HFFc6 (cell line): ENCODE measurements at regions not wholly inside any gene's neighbourhood (a gene's known extent, or its start where the extent isn't known, plus 50 kb on each side); places are given as distances from the start of the nearest gene placed in this dataset.

Experiments
- DNase-seq: peaks from one replicate; pipeline ENCODE4 v3.0.0-alpha.2; 2018
- H3K27ac Mint-ChIP-seq: 2 replicates; pipeline ENCODE4 v1.8.0; 2020; ENCODE audit warnings: mild to moderate bottlenecking, mixed read lengths
- H3K27me3 Mint-ChIP-seq: 2 replicates; pipeline ENCODE4 v1.8.0; 2021; ENCODE audit warnings: mild to moderate bottlenecking, moderate library complexity, mixed read lengths; ENCODE audit not compliant: insufficient read depth
- H3K36me3 Mint-ChIP-seq: 2 replicates; pipeline ENCODE4 v1.8.0; 2021; ENCODE audit warnings: low read depth, mixed read lengths
- H3K4me1 Mint-ChIP-seq: 2 replicates; pipeline ENCODE4 v1.8.0; 2020; ENCODE audit warnings: low read depth, mixed read lengths
- H3K4me3 Mint-ChIP-seq: 2 replicates; pipeline ENCODE4 v1.8.0; 2020; ENCODE audit warnings: mild to moderate bottlenecking, moderate library complexity, mixed read lengths
- H3K9me3 Mint-ChIP-seq: 2 replicates; pipeline ENCODE4 v1.8.0; 2020; ENCODE audit warnings: mild to moderate bottlenecking, mixed read lengths
- TF ChIP-seq, protein P1 (sequence below): fragments of 200-600 bp; sonication (generic); IDR thresholded peaks from 2 replicates; pipeline ENCODE4 v1.5.0; 2021; ENCODE audit warnings: antibody characterized with exemption, mild to moderate bottlenecking

DNA sequence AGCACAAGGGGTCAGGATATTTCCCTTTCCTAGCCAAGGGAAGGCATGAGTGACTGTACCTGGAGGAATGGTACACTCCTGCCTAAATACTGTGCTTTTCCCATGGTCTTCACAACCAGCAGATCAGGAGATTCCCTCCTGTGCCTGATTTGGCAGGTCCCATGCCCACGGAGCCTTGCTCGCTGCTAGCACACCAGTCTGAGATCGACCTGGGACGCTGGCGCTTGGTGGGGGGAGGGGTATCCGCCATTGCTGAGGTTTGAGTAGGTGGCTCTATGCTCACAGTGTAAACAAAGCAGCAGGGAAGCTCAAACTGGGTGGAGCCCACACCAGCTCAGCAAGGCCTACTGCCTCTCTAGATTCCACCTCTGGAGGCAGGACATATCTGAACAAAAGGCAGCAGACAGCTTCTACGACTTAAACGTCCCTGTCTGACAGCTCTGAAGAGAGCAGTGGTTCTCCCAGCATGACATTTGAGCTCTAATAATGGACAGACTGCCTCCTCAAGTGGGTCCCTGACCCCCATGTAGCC, 486.0 kb upstream of the CHRM3 start:
- DNase-seq, result no peak
- TF ChIP-seq, protein P1, sequence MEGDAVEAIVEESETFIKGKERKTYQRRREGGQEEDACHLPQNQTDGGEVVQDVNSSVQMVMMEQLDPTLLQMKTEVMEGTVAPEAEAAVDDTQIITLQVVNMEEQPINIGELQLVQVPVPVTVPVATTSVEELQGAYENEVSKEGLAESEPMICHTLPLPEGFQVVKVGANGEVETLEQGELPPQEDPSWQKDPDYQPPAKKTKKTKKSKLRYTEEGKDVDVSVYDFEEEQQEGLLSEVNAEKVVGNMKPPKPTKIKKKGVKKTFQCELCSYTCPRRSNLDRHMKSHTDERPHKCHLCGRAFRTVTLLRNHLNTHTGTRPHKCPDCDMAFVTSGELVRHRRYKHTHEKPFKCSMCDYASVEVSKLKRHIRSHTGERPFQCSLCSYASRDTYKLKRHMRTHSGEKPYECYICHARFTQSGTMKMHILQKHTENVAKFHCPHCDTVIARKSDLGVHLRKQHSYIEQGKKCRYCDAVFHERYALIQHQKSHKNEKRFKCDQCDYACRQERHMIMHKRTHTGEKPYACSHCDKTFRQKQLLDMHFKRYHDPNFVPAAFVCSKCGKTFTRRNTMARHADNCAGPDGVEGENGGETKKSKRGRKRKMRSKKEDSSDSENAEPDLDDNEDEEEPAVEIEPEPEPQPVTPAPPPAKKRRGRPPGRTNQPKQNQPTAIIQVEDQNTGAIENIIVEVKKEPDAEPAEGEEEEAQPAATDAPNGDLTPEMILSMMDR, result no peak
- no peak overlapping the region for H3K4me3 Mint-ChIP-seq

DNA sequence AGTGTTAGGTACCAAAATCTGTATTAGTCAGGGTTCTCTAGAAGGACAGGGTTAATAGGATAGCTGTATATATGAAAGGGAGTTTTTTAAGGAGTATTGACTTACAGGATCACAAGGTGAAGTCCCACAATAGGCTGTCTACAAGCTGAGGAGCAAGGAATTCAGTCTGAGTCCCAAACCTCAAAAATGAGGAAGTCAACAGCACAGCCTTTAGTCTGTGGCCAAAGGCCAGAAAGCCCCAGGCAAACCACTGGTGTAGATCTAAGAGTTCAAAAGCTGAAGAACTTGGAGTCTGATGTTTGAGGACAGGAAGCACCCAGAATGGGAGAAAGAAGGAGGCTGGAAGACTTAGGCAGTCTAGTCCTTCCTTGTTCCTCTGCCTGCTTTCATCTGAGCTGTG, 487.5 kb upstream of the CHRM3 start:
- Mint-ChIP-seq H3K27me3 (no peaks in the 10 kb centered on the region; the same call in 1 of the 2 replicates), H3K4me1 (peaks cover 22% of the 10 kb centered on the region), H3K9me3 (peaks cover 30% of the 10 kb centered on the region), H3K36me3 (peaks cover 21% of the 10 kb centered on the region), H3K4me3 (no peak overlapping the region), H3K27ac (no peak overlapping the region)
- TF ChIP-seq, protein P1, result no peak
- peak; percentile 33 for DNase-seq

More for the DNA sequence above, 486.0 kb upstream of the CHRM3 start:
- H3K9me3 Mint-ChIP-seq, result peaks cover 30% of the 10 kb centered on the region
- H3K27me3 Mint-ChIP-seq, result no peaks in the 10 kb centered on the region
- peaks cover 21% of the 10 kb centered on the region for H3K4me1 Mint-ChIP-seq
- peaks cover 21% of the 10 kb centered on the region for H3K36me3 Mint-ChIP-seq
- H3K27ac Mint-ChIP-seq, result no peak overlapping the region

DNA sequence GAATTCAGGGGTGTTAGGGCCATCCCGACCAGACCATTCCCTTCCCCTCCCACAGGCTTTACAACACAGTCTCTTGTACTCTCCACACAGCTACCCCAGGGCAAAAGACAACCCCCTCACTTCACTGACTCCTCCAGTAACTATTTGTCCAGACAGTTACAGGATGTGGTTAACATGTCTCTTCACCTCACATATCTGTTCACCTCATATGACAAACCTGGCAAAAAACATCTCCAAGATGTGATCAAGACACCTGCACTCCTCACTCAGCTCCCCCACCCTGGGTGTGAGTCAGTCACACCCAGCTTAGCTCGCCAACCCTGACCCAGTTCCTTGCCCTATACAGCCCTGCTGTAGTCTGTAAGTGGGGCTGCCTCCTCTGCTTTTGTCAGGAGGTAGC, 490.5 kb upstream of the CHRM3 start:
- peaks cover 5% of the 10 kb centered on the region; the same call in 1 of the 2 replicates for H3K36me3 Mint-ChIP-seq
- H3K27ac Mint-ChIP-seq, result no peak overlapping the region
- H3K4me3 Mint-ChIP-seq, result no peak overlapping the region
- TF ChIP-seq, protein P1, result no peak
- no peaks in the 10 kb centered on the region; the same call in 1 of the 2 replicates for H3K27me3 Mint-ChIP-seq
- H3K4me1 Mint-ChIP-seq, result peaks cover 37% of the 10 kb centered on the region
- no peak for DNase-seq
- peaks cover 10% of the 10 kb centered on the region; the same call in 1 of the 2 replicates for H3K9me3 Mint-ChIP-seq

DNA sequence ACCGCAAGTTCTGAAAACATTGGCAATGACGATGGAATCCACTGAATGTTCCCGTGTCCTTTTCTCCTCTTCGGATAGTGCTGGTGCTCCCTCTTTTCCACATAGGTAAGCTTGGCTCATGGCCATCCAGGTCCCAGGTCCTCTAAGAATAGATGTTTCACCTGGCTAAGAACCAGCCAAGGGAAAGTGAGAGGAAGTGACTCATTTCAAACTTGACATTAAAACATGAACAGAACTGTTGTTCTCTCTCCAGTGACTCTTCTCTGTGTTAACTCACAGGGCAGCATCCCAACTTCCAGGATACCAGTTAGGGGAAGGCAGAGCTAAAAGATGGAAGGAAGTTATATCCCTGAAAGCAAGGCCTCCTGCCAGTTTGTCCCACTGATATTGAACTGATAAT, 493.8 kb upstream of the CHRM3 start:
- no peak overlapping the region for H3K4me3 Mint-ChIP-seq
- peaks cover 1% of the 10 kb centered on the region; the same call in 1 of the 2 replicates for H3K9me3 Mint-ChIP-seq
- peak overlapping the region; percentile 51 for H3K27ac Mint-ChIP-seq
- H3K4me1 Mint-ChIP-seq, result peaks cover 33% of the 10 kb centered on the region
- DNase-seq, result peak; percentile 4
- TF ChIP-seq, protein P1, result no peak
- no peaks in the 10 kb centered on the region for H3K36me3 Mint-ChIP-seq
- no peaks in the 10 kb centered on the region; the same call in 1 of the 2 replicates for H3K27me3 Mint-ChIP-seq

DNA sequence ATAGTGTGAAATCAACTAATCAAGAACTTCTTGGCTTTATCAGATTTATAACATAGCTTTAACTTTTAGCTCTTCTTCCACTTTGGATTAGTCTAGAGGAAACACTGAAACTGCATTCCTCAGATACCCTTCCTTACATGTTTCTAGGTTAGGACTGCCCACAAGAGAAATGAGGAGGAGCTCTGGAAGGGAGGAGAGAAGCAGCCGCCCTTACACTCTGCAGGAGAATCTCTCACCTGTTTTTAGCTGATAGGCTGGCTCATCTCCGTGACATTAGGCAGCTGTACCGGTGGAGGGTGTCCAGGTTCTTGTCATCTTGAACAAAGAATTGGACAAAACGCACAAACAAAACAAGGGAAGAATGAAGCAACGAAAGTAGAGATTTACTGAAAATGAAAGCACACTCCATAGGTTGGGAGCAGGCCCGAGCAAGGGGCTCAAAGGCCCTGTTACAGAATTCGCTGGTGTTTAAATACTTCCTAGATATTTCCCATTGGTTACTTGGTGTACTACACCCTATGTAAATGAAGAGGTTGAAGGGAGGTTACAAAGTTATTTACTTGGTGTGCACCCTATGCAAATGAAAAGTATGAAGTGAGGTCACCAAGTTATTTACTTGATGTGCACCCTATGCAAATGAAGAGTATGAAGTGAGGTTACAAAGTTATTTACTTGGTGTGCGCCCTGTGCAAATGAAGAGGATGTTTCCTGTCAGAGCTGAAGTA, 524.9 kb upstream of the CHRM3 start:
- peak overlapping the region; percentile 52 for H3K27ac Mint-ChIP-seq
- H3K4me1 Mint-ChIP-seq, result peaks cover 21% of the 10 kb centered on the region
- TF ChIP-seq, protein P1, result peak; percentile 47; the same call in 1 of the 2 replicates
- H3K9me3 Mint-ChIP-seq, result no peaks in the 10 kb centered on the region; the same call in 1 of the 2 replicates
- no peaks in the 10 kb centered on the region for H3K36me3 Mint-ChIP-seq
- no peak for DNase-seq
- H3K27me3 Mint-ChIP-seq, result no peaks in the 10 kb centered on the region
- peak overlapping the region; percentile 88 for H3K4me3 Mint-ChIP-seq
